ENCODE measurements at regions not wholly inside any gene's neighbourhood (a gene's known extent, or its start where the extent isn't known, plus 50 kb on each side); places are given as distances from the start of the nearest gene placed in this dataset.
A peak's percentile ranks its signal among the peaks of the same experiment; 100 is the strongest.

DNA sequence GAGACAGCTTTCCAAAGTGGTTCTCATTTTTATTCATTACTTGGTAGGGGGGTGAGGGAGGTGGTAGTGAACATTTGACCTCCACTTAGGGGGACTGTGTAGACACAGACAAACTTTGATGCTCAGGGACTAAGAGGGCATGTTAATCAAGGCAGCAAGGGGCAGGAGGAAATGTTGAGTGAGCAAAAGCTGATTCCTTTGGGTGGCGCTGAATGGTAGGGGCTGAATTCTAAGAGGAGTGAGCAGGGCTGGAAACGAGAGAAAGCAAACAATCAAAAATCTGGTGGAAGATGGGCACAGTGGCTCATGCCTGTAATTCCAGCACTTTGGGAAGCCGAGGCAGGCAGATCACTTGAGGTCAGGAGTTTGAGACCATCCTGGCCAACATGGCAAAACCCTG, 164.8 kb upstream of the BDNF start:
- no peak overlapping the region for H3K27ac ChIP-seq (ENCODE audit: low read depth, low read length)
- peaks cover 0 to 25% of the 10 kb centered on the region in 2 experiments; a peak in 2 of 4 replicates for H3K4me1 ChIP-seq (ENCODE audit: control insufficient read depth in 1 of 2, insufficient read depth in 2 of 2, low read length in 2 of 2)
- H3K9me2 ChIP-seq (ENCODE audit: insufficient read depth): no peaks in the 10 kb centered on the region
- intact Hi-C loops (cut with micrococcal nuclease): no loop called here
- no peak for ATAC-seq
- no peaks in the 10 kb centered on the region for H3K79me2 ChIP-seq (ENCODE audit: insufficient read depth, low read length)
- H4K20me1 ChIP-seq (ENCODE audit: insufficient read depth): no peaks in the 10 kb centered on the region
- no peak overlapping the region for H2AFZ ChIP-seq (ENCODE audit: low read depth, low read length, poor library complexity, severe bottlenecking)
- ChIA-PET POLR2A (no interaction called here), RAD21 (ENCODE audit: low non-redundant PET in 1 of 2, low total read pairs in 2 of 2, uncharacterized antibody in 2 of 2, unreplicated experiment in 2 of 2) (no interaction called here), CTCF (interaction anchor here (0.7 kb wide), 1 partner anchor 149 kb away, joined by 4 read pairs; no protein-coding TSS in a partner anchor)
- BruUV-seq (replicated peaks): no TSS peak
- no peak for TF ChIP-seq ELF1 (IDR thresholded peaks at IDR 0.05; ENCODE audit: borderline replicate concordance, low read depth)
- no peak for TF ChIP-seq POLR2A (IDR thresholded peaks at IDR 0.05; ENCODE audit: borderline replicate concordance, extremely low read depth, insufficient read depth, insufficient read length)
- TF ChIP-seq EZH2phosphoT487 (IDR thresholded peaks at IDR 0.05; ENCODE audit: borderline replicate concordance): no peak
- no peak for TF ChIP-seq ZFX (IDR thresholded peaks at IDR 0.05)
- TF ChIP-seq JUND (IDR thresholded peaks at IDR 0.05): no peak
- no peak for TF ChIP-seq EZH2 (IDR thresholded peaks at IDR 0.05)
- TF ChIP-seq RAD21 (IDR thresholded peaks at IDR 0.05; ENCODE audit: low read depth): peak; percentile 15; the same call in 1 of the 2 replicates
- TF ChIP-seq CEBPB (IDR thresholded peaks at IDR 0.05; ENCODE audit: low read depth): no peak
- no peaks in the 10 kb centered on the region for H3K9me3 ChIP-seq (ENCODE audit: control insufficient read depth in 1 of 2, insufficient read depth in 1 of 2, low read depth in 1 of 2, low read length in 2 of 2)
- H3K9ac ChIP-seq (ENCODE audit: low read length): no peak overlapping the region
- DNase-seq (ENCODE audit: low read depth, low spot score): no peak
- H3K4me2 ChIP-seq (ENCODE audit: low read length): no peak overlapping the region
- H3K27me3 ChIP-seq (ENCODE audit: insufficient read depth, low read length): no peaks in the 10 kb centered on the region
- H3K4me3 ChIP-seq (replicated peaks in 1 of 2; ENCODE audit: low read depth in 1 of 2, low read length in 2 of 2): no peak overlapping the region
- H3K36me3 ChIP-seq (ENCODE audit: control insufficient read depth in 1 of 2, insufficient read depth in 2 of 2, low read length in 2 of 2): no peaks in the 10 kb centered on the region

DNA sequence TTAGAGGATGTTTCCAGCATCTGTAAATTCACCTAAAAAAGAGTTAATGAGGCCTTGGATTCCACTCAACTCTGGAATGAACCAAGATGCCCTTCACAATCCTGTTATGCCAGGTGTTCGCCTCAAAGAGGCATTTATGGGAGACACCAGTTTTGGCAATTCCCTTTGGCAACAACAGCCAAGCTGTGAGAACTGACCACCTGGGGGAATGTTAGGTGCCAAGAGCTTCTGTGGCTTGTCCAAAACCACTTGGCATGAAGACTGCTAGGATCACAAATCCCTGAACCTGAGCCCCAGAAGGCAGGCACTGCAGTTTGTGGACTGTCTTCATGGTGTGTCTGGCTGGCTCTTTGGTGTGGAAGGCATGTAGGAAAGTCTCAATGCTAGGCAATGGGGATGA, 164.4 kb upstream of the BDNF start:
- Histone ChIP-seq H3K27ac (ENCODE audit: low read depth, low read length) (no peak overlapping the region), H3K9ac (ENCODE audit: low read length) (no peak overlapping the region), H3K79me2 (ENCODE audit: insufficient read depth, low read length) (no peaks in the 10 kb centered on the region), H3K9me2 (ENCODE audit: insufficient read depth) (no peaks in the 10 kb centered on the region), H3K4me2 (ENCODE audit: low read length) (no peak overlapping the region), H3K9me3 (ENCODE audit: control insufficient read depth in 1 of 2, insufficient read depth in 1 of 2, low read depth in 1 of 2, low read length in 2 of 2) (no peaks in the 10 kb centered on the region), H2AFZ (ENCODE audit: low read depth, low read length, poor library complexity, severe bottlenecking) (no peak overlapping the region), H3K27me3 (ENCODE audit: insufficient read depth, low read length) (no peaks in the 10 kb centered on the region), H4K20me1 (ENCODE audit: insufficient read depth) (no peaks in the 10 kb centered on the region), H3K36me3 (ENCODE audit: control insufficient read depth in 1 of 2, insufficient read depth in 2 of 2, low read length in 2 of 2) (no peaks in the 10 kb centered on the region), H3K4me3 (replicated peaks in 1 of 2; ENCODE audit: low read depth in 1 of 2, low read length in 2 of 2) (no peak overlapping the region), H3K4me1 (ENCODE audit: control insufficient read depth in 1 of 2, insufficient read depth in 2 of 2, low read length in 2 of 2) (peaks cover 0 to 25% of the 10 kb centered on the region in 2 experiments; a peak in 2 of 4 replicates)
- no TSS peak for BruUV-seq (replicated peaks)
- RAD21 ChIA-PET (ENCODE audit: low non-redundant PET in 1 of 2, low total read pairs in 2 of 2, uncharacterized antibody in 2 of 2, unreplicated experiment in 2 of 2): no interaction called here
- ATAC-seq: no peak
- intact Hi-C loops (cut with micrococcal nuclease): no loop called here
- CTCF ChIA-PET: no interaction called here
- POLR2A ChIA-PET: no interaction called here
- DNase-seq (ENCODE audit: low read depth, low spot score): no peak
- no peak for TF ChIP-seq SP1 (IDR thresholded peaks at IDR 0.05; ENCODE audit: low read depth)
- TF ChIP-seq ZFX (IDR thresholded peaks at IDR 0.05): no peak
- no peak for TF ChIP-seq ELF1 (IDR thresholded peaks at IDR 0.05; ENCODE audit: borderline replicate concordance, low read depth)
- no peak for TF ChIP-seq RAD21 (IDR thresholded peaks at IDR 0.05; ENCODE audit: low read depth)
- no peak for TF ChIP-seq JUND (IDR thresholded peaks at IDR 0.05)
- TF ChIP-seq, protein P1, sequence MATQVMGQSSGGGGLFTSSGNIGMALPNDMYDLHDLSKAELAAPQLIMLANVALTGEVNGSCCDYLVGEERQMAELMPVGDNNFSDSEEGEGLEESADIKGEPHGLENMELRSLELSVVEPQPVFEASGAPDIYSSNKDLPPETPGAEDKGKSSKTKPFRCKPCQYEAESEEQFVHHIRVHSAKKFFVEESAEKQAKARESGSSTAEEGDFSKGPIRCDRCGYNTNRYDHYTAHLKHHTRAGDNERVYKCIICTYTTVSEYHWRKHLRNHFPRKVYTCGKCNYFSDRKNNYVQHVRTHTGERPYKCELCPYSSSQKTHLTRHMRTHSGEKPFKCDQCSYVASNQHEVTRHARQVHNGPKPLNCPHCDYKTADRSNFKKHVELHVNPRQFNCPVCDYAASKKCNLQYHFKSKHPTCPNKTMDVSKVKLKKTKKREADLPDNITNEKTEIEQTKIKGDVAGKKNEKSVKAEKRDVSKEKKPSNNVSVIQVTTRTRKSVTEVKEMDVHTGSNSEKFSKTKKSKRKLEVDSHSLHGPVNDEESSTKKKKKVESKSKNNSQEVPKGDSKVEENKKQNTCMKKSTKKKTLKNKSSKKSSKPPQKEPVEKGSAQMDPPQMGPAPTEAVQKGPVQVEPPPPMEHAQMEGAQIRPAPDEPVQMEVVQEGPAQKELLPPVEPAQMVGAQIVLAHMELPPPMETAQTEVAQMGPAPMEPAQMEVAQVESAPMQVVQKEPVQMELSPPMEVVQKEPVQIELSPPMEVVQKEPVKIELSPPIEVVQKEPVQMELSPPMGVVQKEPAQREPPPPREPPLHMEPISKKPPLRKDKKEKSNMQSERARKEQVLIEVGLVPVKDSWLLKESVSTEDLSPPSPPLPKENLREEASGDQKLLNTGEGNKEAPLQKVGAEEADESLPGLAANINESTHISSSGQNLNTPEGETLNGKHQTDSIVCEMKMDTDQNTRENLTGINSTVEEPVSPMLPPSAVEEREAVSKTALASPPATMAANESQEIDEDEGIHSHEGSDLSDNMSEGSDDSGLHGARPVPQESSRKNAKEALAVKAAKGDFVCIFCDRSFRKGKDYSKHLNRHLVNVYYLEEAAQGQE (IDR thresholded peaks at IDR 0.05; ENCODE audit: low read depth): no peak
- TF ChIP-seq, protein P2, sequence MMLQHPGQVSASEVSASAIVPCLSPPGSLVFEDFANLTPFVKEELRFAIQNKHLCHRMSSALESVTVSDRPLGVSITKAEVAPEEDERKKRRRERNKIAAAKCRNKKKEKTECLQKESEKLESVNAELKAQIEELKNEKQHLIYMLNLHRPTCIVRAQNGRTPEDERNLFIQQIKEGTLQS (IDR thresholded peaks at IDR 0.05): no peak
- TF ChIP-seq, protein P3, sequence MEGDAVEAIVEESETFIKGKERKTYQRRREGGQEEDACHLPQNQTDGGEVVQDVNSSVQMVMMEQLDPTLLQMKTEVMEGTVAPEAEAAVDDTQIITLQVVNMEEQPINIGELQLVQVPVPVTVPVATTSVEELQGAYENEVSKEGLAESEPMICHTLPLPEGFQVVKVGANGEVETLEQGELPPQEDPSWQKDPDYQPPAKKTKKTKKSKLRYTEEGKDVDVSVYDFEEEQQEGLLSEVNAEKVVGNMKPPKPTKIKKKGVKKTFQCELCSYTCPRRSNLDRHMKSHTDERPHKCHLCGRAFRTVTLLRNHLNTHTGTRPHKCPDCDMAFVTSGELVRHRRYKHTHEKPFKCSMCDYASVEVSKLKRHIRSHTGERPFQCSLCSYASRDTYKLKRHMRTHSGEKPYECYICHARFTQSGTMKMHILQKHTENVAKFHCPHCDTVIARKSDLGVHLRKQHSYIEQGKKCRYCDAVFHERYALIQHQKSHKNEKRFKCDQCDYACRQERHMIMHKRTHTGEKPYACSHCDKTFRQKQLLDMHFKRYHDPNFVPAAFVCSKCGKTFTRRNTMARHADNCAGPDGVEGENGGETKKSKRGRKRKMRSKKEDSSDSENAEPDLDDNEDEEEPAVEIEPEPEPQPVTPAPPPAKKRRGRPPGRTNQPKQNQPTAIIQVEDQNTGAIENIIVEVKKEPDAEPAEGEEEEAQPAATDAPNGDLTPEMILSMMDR (IDR thresholded peaks at IDR 0.05 in 2 of 3, conservative IDR thresholded peaks at IDR 0.05 in 1 of 3; ENCODE audit: borderline replicate concordance in 1 of 3, insufficient read depth in 1 of 3, low read depth in 2 of 3, low read length in 2 of 3): no peak
